Ovary (tissue), 3 donors: ENCODE measurements at regions not wholly inside any gene's neighbourhood (a gene's known extent, or its start where the extent isn't known, plus 50 kb on each side); places are given as distances from the start of the nearest gene placed in this dataset.

ENCODE experiments used
- EP300 ChIP-seq: sonication (generic); formaldehyde crosslinking; IDR thresholded peaks from one replicate; pipeline ENCODE4 v1.6.1; 2017; ENCODE audit warnings: antibody characterized with exemption
- POLR2A ChIP-seq: fragments of 450-650 bp; IDR thresholded peaks from one replicate; pipeline ENCODE4 v1.6.1; 2017; ENCODE audit warnings: antibody characterized with exemption, mild to moderate bottlenecking, moderate library complexity
- TF ChIP-seq, protein P1 (sequence below), 3 donors: fragments of 450-650 bp in 2 of 3; fragments of 200-600 bp in 1 of 3; IDR thresholded peaks; one replicate each; pipeline versions ENCODE4 v1.5.1 to v1.8.0; 2016 to 2022; ENCODE audit warnings: antibody characterized with exemption in 3 of 3, mild to moderate bottlenecking in 1 of 3
- donor health status: DM: no; HTN: no; CAD: no.

- TF ChIP-seq, protein P1, sequence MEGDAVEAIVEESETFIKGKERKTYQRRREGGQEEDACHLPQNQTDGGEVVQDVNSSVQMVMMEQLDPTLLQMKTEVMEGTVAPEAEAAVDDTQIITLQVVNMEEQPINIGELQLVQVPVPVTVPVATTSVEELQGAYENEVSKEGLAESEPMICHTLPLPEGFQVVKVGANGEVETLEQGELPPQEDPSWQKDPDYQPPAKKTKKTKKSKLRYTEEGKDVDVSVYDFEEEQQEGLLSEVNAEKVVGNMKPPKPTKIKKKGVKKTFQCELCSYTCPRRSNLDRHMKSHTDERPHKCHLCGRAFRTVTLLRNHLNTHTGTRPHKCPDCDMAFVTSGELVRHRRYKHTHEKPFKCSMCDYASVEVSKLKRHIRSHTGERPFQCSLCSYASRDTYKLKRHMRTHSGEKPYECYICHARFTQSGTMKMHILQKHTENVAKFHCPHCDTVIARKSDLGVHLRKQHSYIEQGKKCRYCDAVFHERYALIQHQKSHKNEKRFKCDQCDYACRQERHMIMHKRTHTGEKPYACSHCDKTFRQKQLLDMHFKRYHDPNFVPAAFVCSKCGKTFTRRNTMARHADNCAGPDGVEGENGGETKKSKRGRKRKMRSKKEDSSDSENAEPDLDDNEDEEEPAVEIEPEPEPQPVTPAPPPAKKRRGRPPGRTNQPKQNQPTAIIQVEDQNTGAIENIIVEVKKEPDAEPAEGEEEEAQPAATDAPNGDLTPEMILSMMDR (IDR thresholded peaks at IDR 0.05), result no peak
- TF ChIP-seq POLR2A, result no peak
- no peak for TF ChIP-seq EP300
Measured at GRCh38 chr5:144945503-144945902, 774.8 kb downstream of the KCTD16 start.
